Fibroblast of skin of scalp (primary cell): ENCODE measurements at regions not wholly inside any gene's neighbourhood (a gene's known extent, or its start where the extent isn't known, plus 50 kb on each side); places are given as distances from the start of the nearest gene placed in this dataset.

Experiments used
- DNase-seq: peaks from one replicate; pipeline ENCODE4 v3.0.0-alpha.2; 2013

GRCh38 chr2:147049957-147050356 is 794.9 kb upstream of the ACVR2A start:
- no peak for DNase-seq

GRCh38 chr2:147046473-147046872 is 798.4 kb upstream of the ACVR2A start:
- no peak for DNase-seq

DNA sequence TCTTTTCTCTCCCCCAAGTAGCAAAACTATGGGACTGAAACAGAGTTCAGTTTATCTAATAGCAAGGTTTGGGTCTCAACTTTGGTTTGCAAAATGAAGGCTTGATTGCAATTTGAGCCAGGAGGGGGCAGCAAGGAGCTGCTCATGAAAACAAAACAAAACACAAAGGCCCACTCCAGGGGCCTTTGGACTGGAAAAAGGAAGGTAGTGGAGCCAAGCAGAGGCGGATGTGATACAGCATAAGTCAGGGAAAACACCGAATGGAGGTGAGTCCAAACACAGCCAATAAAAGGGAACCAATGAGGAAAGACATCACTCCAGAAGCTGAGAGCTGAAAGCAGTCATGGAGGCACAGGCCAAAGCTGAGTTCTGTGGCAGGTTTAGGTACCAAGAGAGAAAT is 799.7 kb upstream of the ACVR2A start:
- DNase-seq: peak; percentile 40

- DNase-seq: no peak
Measured at GRCh38 chr2:147041121-147041494, 803.7 kb upstream of the ACVR2A start.

DNA sequence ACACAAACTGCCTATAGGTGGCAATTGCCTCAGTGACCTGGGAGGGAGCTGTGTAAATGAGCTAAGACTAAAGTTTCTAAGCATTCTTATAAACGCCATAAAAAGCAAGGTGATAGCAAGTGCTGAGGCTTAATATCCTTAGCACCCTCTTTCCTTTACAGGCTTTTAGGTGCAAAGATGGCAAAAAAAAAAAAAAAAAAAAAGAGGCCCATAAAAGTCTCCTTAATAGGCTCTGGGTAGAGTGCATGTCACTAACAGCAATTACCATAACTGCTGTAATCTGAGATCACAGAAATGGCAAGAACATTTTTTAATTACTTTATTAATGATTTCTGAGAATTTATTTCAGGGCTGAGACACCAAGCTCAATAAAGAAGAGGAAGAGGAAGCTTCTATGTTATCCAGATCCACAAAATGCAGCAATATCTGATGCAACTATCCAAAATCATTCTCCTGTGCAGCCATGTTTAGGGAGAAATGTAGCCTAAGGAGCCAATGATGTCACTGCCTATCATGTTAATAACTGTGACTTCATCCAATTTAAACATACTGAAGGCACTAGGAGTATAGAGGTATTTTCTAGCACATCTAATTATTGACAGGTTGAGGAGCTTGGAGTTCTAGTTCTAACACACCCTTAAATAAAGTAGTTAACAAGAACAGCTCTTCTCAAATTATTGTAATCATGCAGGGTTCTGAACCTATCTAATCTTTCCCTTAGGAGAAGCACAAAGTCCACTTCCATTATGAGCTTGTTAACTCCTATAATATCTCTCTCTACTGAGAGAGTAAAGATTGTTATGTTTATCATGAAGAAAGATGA is 804.3 kb upstream of the ACVR2A start:
- DNase-seq: no peak

- DNase-seq: no peak
Measured at GRCh38 chr2:147037048-147037447, 807.8 kb upstream of the ACVR2A start.

DNA sequence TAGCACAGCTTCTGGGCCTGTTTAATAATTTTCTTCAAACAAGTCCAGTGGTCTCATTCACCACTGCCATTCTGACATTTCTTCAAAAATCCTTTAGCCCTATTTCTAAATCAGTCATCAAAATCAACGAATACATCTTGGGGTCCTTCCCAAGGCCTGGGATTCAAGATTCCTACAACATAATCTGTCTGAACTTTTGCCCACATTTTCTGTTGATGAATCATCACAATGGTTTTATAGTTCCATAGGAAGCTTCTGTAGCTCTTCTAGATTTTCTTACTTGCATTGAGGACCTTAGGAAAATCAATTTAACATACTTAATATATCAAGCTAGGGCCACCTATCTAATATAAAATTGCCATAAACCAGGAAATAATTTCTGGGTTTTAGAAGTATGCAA is 811.8 kb upstream of the ACVR2A start:
- peak; percentile 46 for DNase-seq

DNA sequence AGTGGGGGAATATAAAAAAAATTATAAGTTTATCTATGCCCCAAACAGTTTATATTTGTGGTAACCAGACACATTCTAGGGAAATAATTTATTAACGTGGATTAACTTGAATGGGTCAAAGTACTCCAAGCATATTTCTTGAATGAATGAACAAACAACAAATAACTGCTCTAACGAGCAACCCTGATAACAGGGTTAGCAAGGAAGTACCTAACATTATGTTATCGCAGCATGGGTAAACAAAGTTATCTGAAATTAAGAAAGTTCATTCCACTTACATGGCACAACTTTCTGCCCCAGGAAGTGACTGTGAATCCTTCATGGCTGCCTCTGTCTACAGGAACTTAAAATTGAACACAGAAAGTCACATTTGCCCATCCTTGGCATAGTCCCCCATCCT is 812.9 kb upstream of the ACVR2A start:
- no peak for DNase-seq

DNA sequence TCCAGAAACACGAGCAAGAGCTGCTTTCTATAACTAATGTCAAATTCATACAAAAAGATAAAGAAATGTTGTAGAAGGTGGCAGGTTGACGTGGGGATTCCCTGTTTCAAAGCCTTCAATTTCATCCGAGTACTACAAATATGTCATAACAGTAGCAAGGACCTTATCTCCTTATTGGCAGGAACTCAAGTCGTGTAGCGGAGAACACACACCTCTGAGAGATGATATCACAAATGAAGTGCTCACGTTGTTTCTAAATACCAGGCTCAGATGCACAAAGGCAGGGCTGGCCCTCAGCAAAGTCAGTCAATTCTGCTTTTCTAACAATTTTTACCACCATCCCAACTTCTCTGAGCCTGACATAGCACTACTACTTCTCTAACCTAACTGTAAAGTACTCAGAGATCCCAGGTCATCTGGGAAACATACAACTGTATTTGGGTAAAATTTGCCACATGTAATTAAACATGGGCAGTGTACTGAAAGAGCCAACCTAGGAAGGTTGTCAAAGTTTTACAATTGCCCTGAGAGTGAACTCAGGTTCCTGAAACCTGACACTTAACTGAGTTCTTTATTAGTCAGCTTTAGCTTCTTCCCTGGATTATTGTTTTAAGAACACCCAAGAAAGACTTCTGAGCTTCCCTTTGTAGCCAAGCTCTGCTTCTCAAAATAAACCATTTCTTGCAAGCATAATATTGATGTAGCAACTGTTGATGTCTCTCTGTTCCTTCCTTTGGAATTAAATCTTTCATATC is 813.7 kb upstream of the ACVR2A start:
- DNase-seq: peak; percentile 12

DNA sequence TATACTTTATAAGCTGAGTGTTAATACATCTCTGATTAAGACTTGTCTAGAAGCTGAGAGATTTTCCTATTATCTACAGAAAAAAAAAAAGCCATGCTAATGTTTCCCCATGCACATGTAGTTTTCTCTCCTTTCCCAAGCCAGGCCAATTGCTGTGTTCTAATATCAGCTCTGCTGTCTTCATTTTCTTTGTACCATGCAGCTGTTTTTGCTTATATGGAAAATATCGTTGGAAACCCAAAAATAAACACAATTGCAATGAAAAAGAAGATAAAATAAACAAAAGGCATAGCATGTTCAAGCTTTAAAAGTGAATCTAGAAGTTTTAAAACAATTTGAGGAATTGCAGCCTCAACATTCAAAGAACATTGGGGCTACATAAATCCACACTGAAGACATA is 817.4 kb upstream of the ACVR2A start:
- DNase-seq: no peak

DNA sequence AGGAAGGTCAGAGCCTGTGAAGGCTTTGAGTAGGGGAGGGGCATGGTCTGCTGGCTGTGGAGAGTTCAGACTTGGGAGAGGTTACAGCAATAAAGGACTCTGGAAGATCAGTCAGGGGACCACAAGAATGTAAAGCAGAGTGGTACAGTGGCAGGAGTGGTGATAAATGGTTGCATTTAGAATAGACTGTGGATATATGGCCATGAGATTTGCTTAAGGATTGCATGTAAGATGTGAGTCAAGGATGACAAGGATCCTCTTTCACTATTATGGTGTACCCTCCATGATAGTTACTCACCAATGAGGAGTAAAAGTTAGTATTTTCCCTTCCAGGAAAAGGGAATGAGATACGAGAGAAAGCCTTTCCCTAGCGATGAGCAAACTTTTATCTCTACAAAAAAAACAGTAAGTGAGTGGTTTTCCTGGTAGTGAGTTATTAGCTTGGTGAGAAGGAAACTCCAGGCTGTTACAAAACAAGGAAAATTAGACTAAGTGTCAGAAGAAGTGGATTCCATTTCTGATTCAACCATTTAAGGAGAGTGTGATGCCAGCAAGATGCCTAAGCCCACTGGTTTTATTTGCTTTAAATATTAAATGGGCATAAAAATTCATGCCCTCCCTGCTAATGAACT is 818.0 kb upstream of the ACVR2A start:
- DNase-seq: peak; percentile 66

GRCh38 chr2:147025646-147026585 is 818.9 kb upstream of the ACVR2A start:
- peak; percentile 38 for DNase-seq

DNA sequence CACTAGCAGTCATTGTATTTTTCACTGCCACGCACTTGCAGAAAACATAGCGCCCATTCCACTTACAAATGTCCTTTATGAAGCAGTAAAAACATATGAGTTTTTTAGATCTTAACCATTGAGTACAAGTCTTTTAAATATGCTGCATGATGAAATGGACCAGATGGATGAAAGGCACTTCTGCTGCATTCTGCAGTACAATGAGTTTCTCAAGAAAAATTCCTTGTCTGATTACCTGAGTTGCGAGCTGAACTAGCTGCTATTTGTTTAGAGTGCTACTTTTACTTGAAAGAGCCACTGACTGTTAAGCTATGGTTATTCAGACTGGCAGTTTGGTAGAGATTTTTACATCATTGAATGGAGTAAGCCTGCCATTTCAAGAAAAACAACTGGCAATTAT is 825.5 kb upstream of the ACVR2A start:
- no peak for DNase-seq

DNA sequence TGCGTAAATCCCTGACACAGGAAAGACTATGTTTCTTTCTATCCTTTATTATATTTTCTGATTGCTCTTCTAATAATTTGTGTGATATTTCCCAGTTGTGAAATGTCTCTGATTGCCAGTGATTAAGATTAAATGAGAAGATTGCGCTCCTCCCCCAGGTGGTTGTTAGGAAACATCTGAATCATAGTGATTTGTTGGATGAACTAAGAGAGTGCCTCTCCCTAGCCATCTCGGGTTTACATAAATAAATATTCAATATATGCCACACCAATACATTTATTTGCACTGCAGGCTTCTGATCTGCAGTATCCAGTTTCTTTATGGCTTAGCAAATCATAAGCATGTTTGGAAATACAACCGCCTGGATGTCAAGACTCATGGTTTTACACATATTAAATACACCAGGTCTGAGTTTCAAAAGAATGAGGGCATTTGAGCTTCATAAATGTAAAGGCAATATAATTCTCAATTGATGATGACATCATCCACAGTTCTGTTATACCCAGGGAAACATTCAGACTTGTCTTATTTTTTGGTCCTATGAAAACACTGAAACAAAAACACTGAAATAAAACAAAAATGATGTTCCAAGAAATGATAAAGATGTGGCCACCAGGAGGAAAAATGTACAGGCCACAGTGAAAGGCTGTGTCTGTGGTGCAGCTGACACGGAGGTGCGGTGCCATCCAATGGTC is 826.7 kb upstream of the ACVR2A start:
- no peak for DNase-seq

- DNase-seq: no peak
Measured at GRCh38 chr2:147016181-147016580, 828.6 kb upstream of the ACVR2A start.

DNA sequence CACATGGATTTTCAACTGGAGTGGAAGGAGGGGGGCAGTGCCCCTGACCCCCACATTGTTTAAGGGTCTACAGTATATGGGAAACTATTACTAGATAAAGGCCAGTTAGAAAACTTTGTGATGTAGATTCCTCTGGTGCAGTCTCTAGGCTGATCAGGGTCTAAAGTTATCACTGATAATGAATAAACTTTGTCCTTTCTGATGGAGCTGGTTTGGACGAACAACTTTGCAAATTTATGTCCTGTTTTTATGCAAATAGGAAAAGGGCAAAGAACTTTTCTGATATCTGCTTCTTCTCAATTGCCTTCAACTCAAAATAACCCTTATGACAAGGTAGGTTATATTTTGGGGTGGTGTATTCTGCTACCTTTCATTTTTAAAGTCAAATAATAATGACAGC is 829.2 kb upstream of the ACVR2A start:
- no peak for DNase-seq

GRCh38 chr2:147013696-147014392 is 831.0 kb upstream of the ACVR2A start:
- DNase-seq: no peak

DNA sequence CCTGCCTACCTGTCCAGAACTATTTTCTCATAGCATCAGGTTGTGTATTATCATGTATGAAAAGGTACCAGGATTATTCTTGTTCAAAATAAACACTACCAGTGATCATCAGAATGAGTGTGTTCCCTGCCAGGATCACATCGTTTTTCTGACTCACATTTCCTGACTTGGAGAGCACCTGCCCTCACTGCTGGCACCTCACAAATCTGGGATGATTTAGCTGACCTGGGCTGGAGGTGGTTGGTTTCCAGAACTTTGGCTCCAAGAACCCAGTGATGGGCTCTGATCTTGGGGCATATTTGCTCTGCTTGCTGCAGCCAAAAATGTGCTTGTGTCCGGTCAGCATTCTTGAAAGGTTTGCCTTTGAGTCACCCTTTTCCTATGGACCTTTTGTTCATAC is 836.3 kb upstream of the ACVR2A start:
- DNase-seq: no peak

DNA sequence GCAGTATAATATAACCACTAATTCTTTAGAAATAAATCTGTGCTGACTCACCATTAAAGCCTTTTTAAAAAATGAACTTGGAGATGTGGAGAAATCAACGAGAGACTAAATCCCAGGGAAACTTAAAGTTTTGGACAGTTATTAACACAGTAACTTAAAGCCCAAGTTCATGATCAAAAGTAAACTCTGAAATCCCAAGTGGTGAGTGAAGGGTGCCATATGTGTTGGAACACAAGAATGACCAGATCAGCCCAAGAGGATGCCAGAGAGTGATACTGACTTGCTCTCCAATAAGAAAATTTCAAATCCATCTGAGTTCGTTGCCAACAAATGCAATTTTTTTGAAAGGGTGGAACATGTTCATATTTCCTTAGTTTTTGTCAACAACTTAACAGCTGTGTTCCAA is 838.1 kb upstream of the ACVR2A start:
- peak; percentile 52 for DNase-seq

GRCh38 chr2:147003081-147003480 is 841.7 kb upstream of the ACVR2A start:
- no peak for DNase-seq

- no peak for DNase-seq
Measured at GRCh38 chr2:147002256-147002655, 842.6 kb upstream of the ACVR2A start.
